ENCODE measurements at regions not wholly inside any gene's neighbourhood (a gene's known extent, or its start where the extent isn't known, plus 50 kb on each side); places are given as distances from the start of the nearest gene placed in this dataset.

GRCh38 chr3:110165753-110166152 is 828.4 kb upstream of the DPPA4 start:
- TF ChIP-seq, protein P1, sequence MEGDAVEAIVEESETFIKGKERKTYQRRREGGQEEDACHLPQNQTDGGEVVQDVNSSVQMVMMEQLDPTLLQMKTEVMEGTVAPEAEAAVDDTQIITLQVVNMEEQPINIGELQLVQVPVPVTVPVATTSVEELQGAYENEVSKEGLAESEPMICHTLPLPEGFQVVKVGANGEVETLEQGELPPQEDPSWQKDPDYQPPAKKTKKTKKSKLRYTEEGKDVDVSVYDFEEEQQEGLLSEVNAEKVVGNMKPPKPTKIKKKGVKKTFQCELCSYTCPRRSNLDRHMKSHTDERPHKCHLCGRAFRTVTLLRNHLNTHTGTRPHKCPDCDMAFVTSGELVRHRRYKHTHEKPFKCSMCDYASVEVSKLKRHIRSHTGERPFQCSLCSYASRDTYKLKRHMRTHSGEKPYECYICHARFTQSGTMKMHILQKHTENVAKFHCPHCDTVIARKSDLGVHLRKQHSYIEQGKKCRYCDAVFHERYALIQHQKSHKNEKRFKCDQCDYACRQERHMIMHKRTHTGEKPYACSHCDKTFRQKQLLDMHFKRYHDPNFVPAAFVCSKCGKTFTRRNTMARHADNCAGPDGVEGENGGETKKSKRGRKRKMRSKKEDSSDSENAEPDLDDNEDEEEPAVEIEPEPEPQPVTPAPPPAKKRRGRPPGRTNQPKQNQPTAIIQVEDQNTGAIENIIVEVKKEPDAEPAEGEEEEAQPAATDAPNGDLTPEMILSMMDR (conservative IDR thresholded peaks at IDR 0.05; ENCODE audit: low read length), result no peak
- no peak for TF ChIP-seq EZH2phosphoT487 (IDR thresholded peaks at IDR 0.05; ENCODE audit: borderline replicate concordance, low read depth, low read length)
- H4K20me1 ChIP-seq (ENCODE audit: insufficient read depth, low read length), result no peaks in the 10 kb centered on the region
- H3K4me3 ChIP-seq (ENCODE audit: low read depth, low read length, poor library complexity, severe bottlenecking), result no peak overlapping the region
- intact Hi-C loops (cut with micrococcal nuclease; ENCODE audit: unreplicated experiment), result no loop called here
- DNase-seq (ENCODE audit: low spot score), result no peak
- H3K36me3 ChIP-seq (ENCODE audit: insufficient read depth, low read length), result no peaks in the 10 kb centered on the region
- H3K27ac ChIP-seq (ENCODE audit: low read depth, low read length, poor library complexity, severe bottlenecking), result no peak overlapping the region
- no peaks in the 10 kb centered on the region for H3K9me3 ChIP-seq (ENCODE audit: low read length)
- H3K4me2 ChIP-seq (ENCODE audit: low read length), result no peak overlapping the region
- POLR2A ChIA-PET, result interaction anchor here (0.7 kb wide), 1 partner anchor 1550 kb away, joined by 3 read pairs; no protein-coding TSS in a partner anchor
- H2AFZ ChIP-seq (ENCODE audit: low read length), result no peak overlapping the region
- BruUV-seq (replicated peaks), result no TSS peak
- H3K9me2 ChIP-seq (ENCODE audit: insufficient read depth, low read length), result no peaks in the 10 kb centered on the region
- CTCF ChIA-PET (ENCODE audit: unreplicated experiment), result no interaction called here
- no peaks in the 10 kb centered on the region for H3K4me1 ChIP-seq (ENCODE audit: insufficient read depth, low read length, poor library complexity, severe bottlenecking)
- H3K79me2 ChIP-seq (ENCODE audit: insufficient read depth, low read depth, low read length), result no peaks in the 10 kb centered on the region

DNA sequence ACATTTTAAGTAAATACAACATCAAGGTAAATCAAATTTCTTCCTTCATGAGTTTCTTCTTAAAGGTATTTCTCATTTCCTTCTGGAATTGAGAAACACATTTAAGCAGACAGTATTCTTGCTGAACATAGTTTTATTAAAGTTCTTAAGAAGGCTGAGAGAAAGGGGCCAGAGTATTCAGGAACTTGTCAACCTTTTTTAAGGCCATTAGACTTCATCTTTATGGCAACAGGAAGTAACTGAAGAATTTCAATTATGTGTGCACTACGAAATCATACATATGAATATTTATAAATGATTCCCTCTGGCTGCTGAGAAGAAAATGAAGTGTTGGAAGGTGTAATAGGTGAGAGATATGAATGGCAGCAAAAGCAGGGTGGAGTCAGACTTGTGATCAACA is 829.4 kb upstream of the DPPA4 start:
- POLR2A ChIA-PET, result no interaction called here
- no TSS peak for BruUV-seq (replicated peaks)
- DNase-seq (ENCODE audit: low spot score), result no peak
- H3K36me3 ChIP-seq (ENCODE audit: insufficient read depth, low read length), result no peaks in the 10 kb centered on the region
- H2AFZ ChIP-seq (ENCODE audit: low read length), result no peak overlapping the region
- intact Hi-C loops (cut with micrococcal nuclease; ENCODE audit: unreplicated experiment), result no loop called here
- H3K4me1 ChIP-seq (ENCODE audit: insufficient read depth, low read length, poor library complexity, severe bottlenecking), result no peaks in the 10 kb centered on the region
- no peak overlapping the region for H3K4me3 ChIP-seq (ENCODE audit: low read depth, low read length, poor library complexity, severe bottlenecking)
- no peaks in the 10 kb centered on the region for H3K9me3 ChIP-seq (ENCODE audit: low read length)
- CTCF ChIA-PET (ENCODE audit: unreplicated experiment), result no interaction called here
- H3K4me2 ChIP-seq (ENCODE audit: low read length), result no peak overlapping the region
- no peak overlapping the region for H3K27ac ChIP-seq (ENCODE audit: low read depth, low read length, poor library complexity, severe bottlenecking)
- no peaks in the 10 kb centered on the region for H3K9me2 ChIP-seq (ENCODE audit: insufficient read depth, low read length)
- H3K79me2 ChIP-seq (ENCODE audit: insufficient read depth, low read depth, low read length), result no peaks in the 10 kb centered on the region
- no peak for TF ChIP-seq EZH2phosphoT487 (IDR thresholded peaks at IDR 0.05; ENCODE audit: borderline replicate concordance, low read depth, low read length)
- TF ChIP-seq, protein P1 (conservative IDR thresholded peaks at IDR 0.05; ENCODE audit: low read length), result no peak
- H4K20me1 ChIP-seq (ENCODE audit: insufficient read depth, low read length), result no peaks in the 10 kb centered on the region

DNA sequence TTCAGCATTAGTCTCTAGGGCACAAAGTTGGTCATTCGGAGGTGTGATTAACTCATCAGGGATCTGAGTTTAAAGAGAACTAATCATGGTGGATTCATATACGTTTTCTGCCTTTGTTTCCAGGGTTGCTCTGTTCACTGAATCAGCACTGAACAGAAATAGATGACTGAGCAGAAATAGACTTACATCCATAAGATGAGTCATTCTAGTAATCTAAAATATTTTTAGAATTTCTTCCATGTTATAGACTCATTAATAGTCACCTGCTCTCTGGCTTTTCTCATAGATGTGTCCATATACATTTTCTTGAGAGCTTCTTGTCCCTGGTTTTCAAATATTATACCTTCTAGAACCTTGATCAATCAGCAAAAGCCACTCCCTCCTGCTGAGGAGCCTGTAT is 837.6 kb upstream of the DPPA4 start:
- ChIA-PET CTCF (ENCODE audit: unreplicated experiment) (no interaction called here), POLR2A (no interaction called here)
- BruUV-seq (replicated peaks), result no TSS peak
- Histone ChIP-seq H3K9me2 (ENCODE audit: insufficient read depth, low read length) (no peaks in the 10 kb centered on the region), H3K36me3 (ENCODE audit: insufficient read depth, low read length) (no peaks in the 10 kb centered on the region), H3K9me3 (ENCODE audit: low read length) (no peaks in the 10 kb centered on the region), H3K4me1 (ENCODE audit: insufficient read depth, low read length, poor library complexity, severe bottlenecking) (no peaks in the 10 kb centered on the region), H2AFZ (ENCODE audit: low read length) (no peak overlapping the region), H3K79me2 (ENCODE audit: insufficient read depth, low read depth, low read length) (no peaks in the 10 kb centered on the region), H3K4me3 (ENCODE audit: low read depth, low read length, poor library complexity, severe bottlenecking) (no peak overlapping the region), H3K27ac (ENCODE audit: low read depth, low read length, poor library complexity, severe bottlenecking) (no peak overlapping the region), H4K20me1 (ENCODE audit: insufficient read depth, low read length) (no peaks in the 10 kb centered on the region), H3K4me2 (ENCODE audit: low read length) (no peak overlapping the region)
- TF ChIP-seq EZH2phosphoT487 (IDR thresholded peaks at IDR 0.05; ENCODE audit: borderline replicate concordance, low read depth, low read length), result no peak
- no peak for DNase-seq (ENCODE audit: low spot score)
- intact Hi-C loops (cut with micrococcal nuclease; ENCODE audit: unreplicated experiment), result no loop called here
